ENCODE measurements at regions not wholly inside any gene's neighbourhood (a gene's known extent, or its start where the extent isn't known, plus 50 kb on each side); places are given as distances from the start of the nearest gene placed in this dataset.
A peak's percentile ranks its signal among the peaks of the same experiment; 100 is the strongest.

GRCh38 chr4:184934961-184935360 lies 83.3 kb upstream of the HELT start:
- H3K4me3 ChIP-seq (ENCODE audit: low read depth, low read length): no peak overlapping the region
- no peak for DNase-seq (ENCODE audit: low read depth)
- no peak for TF ChIP-seq CTCF (IDR thresholded peaks at IDR 0.05; ENCODE audit: control insufficient read depth, extremely low read depth, insufficient read depth)

- TF ChIP-seq CTCF (IDR thresholded peaks at IDR 0.05; ENCODE audit: control insufficient read depth, extremely low read depth, insufficient read depth): no peak
- no peak for DNase-seq (ENCODE audit: low read depth)
- no peak overlapping the region for H3K4me3 ChIP-seq (ENCODE audit: low read depth, low read length)
These were observed 82.2 kb upstream of the HELT start for GRCh38 chr4:184936071-184936470.

GRCh38 chr4:184937030-184937710 lies 81.1 kb upstream of the HELT start:
- TF ChIP-seq CTCF (IDR thresholded peaks at IDR 0.05; ENCODE audit: control insufficient read depth, extremely low read depth, insufficient read depth): no peak
- DNase-seq (ENCODE audit: low read depth): peak; percentile 80
- H3K4me3 ChIP-seq (ENCODE audit: low read depth, low read length): no peak overlapping the region

GRCh38 chr4:184937745-184938144 lies 80.5 kb upstream of the HELT start:
- DNase-seq (ENCODE audit: low read depth): no peak
- H3K4me3 ChIP-seq (ENCODE audit: low read depth, low read length): no peak overlapping the region
- TF ChIP-seq CTCF (IDR thresholded peaks at IDR 0.05; ENCODE audit: control insufficient read depth, extremely low read depth, insufficient read depth): no peak

GRCh38 chr4:184938871-184939270 lies 79.4 kb upstream of the HELT start:
- no peak for TF ChIP-seq CTCF (IDR thresholded peaks at IDR 0.05; ENCODE audit: control insufficient read depth, extremely low read depth, insufficient read depth)
- no peak for DNase-seq (ENCODE audit: low read depth)
- no peak overlapping the region for H3K4me3 ChIP-seq (ENCODE audit: low read depth, low read length)

- TF ChIP-seq CTCF (IDR thresholded peaks at IDR 0.05; ENCODE audit: control insufficient read depth, extremely low read depth, insufficient read depth): no peak
- H3K4me3 ChIP-seq (ENCODE audit: low read depth, low read length): no peak overlapping the region
- no peak for DNase-seq (ENCODE audit: low read depth)
These were observed 78.3 kb upstream of the HELT start for GRCh38 chr4:184939978-184940377.

GRCh38 chr4:184940500-184940899 lies 77.8 kb upstream of the HELT start:
- no peak for TF ChIP-seq CTCF (IDR thresholded peaks at IDR 0.05; ENCODE audit: control insufficient read depth, extremely low read depth, insufficient read depth)
- no peak overlapping the region for H3K4me3 ChIP-seq (ENCODE audit: low read depth, low read length)
- no peak for DNase-seq (ENCODE audit: low read depth)

Measured in LNCaP clone FGC (cell line).